ENCODE measurements at regions not wholly inside any gene's neighbourhood (a gene's known extent, or its start where the extent isn't known, plus 50 kb on each side); places are given as distances from the start of the nearest gene placed in this dataset.
"Not testable (repeated sequence)": the region's sequence is repeated elsewhere in the genome, so short reads cannot be mapped to it uniquely, and the experiment has no call there.

DNA sequence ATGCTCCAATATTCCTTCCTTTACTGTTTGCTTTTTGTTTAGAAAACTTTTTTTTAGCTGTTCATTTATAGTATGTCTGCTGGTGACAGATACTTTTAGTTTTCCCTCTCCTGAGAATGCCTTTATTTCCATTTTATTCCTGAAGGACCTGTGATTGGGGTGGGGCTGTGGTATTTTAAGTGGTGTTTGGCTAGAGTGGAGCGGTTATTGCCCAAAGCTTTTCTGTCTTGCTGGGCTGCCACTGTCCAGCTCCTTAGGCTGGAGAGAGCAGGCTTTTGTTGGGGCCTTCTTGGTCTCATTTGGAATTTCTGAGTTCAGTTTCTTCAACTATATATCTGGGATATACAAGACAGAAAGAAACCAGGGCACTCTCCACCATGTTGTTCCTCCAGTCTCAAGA lies 160.0 kb upstream of the PLGLB2 start:
- not testable (repeated sequence) for H3K4me3 ChIP-seq (ENCODE audit: low read length); H3K9ac ChIP-seq (ENCODE audit: low read length); H3K27ac ChIP-seq (ENCODE audit: low read length); H3K79me2 ChIP-seq (ENCODE audit: low read length); H3K4me2 ChIP-seq (ENCODE audit: low read depth, low read length, poor library complexity, severe bottlenecking); H3K9me3 ChIP-seq (ENCODE audit: low read length); H3K4me1 ChIP-seq (ENCODE audit: low read length); H3K27me3 ChIP-seq (ENCODE audit: low read length); H2AFZ ChIP-seq (ENCODE audit: low read length); DNase-seq; H3K36me3 ChIP-seq (ENCODE audit: insufficient read depth, low read length); H4K20me1 ChIP-seq (ENCODE audit: insufficient read depth, low read depth, low read length); H3K9me2 ChIP-seq (replicated peaks; ENCODE audit: insufficient read depth, low read length)

DNA sequence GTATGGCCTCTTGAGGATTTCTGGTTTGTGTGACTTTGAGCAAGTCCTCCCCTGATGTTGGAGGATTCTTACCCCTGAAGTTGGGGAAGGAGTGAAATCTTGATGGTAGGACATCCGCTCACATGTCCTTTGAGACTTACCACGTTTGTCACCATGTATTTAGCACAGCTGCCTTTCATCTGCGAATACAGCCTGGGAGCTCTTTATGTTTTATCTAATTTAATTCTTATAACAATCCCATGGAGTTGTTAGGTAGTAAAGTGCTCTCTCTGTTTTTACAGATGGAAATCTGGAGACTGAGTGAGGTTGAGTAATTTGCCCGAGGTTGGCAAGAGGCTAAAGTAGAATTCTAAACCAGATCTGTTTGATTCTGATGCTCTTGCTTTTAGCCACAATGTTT lies 154.9 kb upstream of the PLGLB2 start:
- not testable (repeated sequence) for H3K4me3 ChIP-seq (ENCODE audit: low read length); H3K79me2 ChIP-seq (ENCODE audit: low read length); H2AFZ ChIP-seq (ENCODE audit: low read length); H3K4me2 ChIP-seq (ENCODE audit: low read depth, low read length, poor library complexity, severe bottlenecking); H3K9ac ChIP-seq (ENCODE audit: low read length); H3K9me2 ChIP-seq (replicated peaks; ENCODE audit: insufficient read depth, low read length); H3K36me3 ChIP-seq (ENCODE audit: insufficient read depth, low read length); H3K27ac ChIP-seq (ENCODE audit: low read length); H4K20me1 ChIP-seq (ENCODE audit: insufficient read depth, low read depth, low read length); H3K9me3 ChIP-seq (ENCODE audit: low read length); H3K27me3 ChIP-seq (ENCODE audit: low read length)
- H3K4me1 ChIP-seq (ENCODE audit: low read length): peaks cover 13% of the 10 kb centered on the region
- peak; percentile 5 for DNase-seq

DNA sequence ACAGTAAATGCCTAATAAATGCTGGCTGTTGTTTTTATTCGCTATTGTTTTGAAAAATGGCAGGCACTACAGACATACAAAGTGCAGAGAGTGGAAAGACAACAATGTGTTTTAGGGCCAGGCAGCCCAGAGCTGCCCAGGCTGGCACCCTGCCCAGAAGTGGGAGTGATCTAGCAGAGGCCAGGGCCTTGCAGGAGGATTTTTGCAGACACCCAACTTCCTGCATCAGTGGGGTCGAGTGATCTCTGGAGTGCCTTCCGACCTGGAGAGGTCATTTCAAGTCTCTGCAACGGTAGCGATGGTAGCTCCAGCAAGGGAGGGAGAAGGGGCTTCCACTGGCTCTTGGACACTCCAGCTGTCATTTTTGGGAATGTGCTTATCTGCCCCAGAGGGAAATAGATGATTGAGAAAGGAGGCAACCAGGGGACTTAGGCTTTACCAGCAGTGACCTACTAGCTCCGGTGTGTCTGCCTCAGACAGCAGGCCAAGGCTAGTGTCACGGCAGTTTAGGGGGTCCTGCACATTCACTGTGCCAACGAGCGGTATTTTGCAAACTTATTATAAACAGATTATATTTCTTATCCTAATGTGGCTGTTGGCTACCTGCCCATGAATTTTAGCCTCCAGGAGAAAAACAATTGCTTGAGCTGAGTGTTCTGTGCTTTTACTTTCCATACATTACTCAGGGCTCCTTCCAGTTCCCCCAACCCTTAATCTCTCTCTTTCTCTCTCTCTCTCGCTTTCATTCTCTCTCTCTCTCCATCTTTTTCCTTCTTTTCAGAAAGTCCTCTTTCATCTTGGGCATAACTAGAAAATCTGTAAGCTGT lies 153.9 kb upstream of the PLGLB2 start:
- not testable (repeated sequence) for H3K79me2 ChIP-seq (ENCODE audit: low read length); H4K20me1 ChIP-seq (ENCODE audit: insufficient read depth, low read depth, low read length); H2AFZ ChIP-seq (ENCODE audit: low read length); H3K36me3 ChIP-seq (ENCODE audit: insufficient read depth, low read length); H3K27me3 ChIP-seq (ENCODE audit: low read length); H3K4me3 ChIP-seq (ENCODE audit: low read length); H3K9me2 ChIP-seq (replicated peaks; ENCODE audit: insufficient read depth, low read length); H3K9ac ChIP-seq (ENCODE audit: low read length); H3K9me3 ChIP-seq (ENCODE audit: low read length)
- H3K4me1 ChIP-seq (ENCODE audit: low read length): peaks cover 13% of the 10 kb centered on the region
- DNase-seq: peak; percentile 44
- H3K4me2 ChIP-seq (ENCODE audit: low read depth, low read length, poor library complexity, severe bottlenecking): peak overlapping the region; percentile 33
- peak overlapping the region; percentile 11; the same call in 1 of the 2 replicates for H3K27ac ChIP-seq (ENCODE audit: low read length)

DNA sequence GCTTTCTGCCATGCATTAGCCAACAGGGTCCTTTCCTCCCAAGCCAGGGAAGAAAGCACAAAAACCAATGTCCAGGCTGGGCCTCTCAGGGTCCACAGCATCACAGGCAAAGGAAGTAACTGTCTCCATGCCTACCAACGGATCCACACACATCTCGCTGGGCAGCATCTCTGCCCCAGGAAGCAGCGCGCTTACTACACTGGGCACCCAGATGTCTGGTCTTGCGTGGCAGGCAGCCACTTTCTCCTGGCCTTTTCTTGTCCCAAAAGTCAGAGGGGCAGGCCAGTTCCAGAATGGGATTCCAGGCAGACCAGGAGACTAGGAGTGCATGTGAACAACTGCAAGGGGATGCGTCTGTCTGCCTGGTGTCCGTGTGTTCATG lies 153.3 kb upstream of the PLGLB2 start:
- H3K27me3 ChIP-seq (ENCODE audit: low read length); H3K9ac ChIP-seq (ENCODE audit: low read length); H3K9me2 ChIP-seq (replicated peaks; ENCODE audit: insufficient read depth, low read length); H3K9me3 ChIP-seq (ENCODE audit: low read length); H3K4me2 ChIP-seq (ENCODE audit: low read depth, low read length, poor library complexity, severe bottlenecking); H4K20me1 ChIP-seq (ENCODE audit: insufficient read depth, low read depth, low read length); H3K27ac ChIP-seq (ENCODE audit: low read length); H3K36me3 ChIP-seq (ENCODE audit: insufficient read depth, low read length); H2AFZ ChIP-seq (ENCODE audit: low read length); H3K4me3 ChIP-seq (ENCODE audit: low read length); H3K79me2 ChIP-seq (ENCODE audit: low read length): not testable (repeated sequence)
- peak; percentile 34 for DNase-seq
- H3K4me1 ChIP-seq (ENCODE audit: low read length): peaks cover 13% of the 10 kb centered on the region

DNA sequence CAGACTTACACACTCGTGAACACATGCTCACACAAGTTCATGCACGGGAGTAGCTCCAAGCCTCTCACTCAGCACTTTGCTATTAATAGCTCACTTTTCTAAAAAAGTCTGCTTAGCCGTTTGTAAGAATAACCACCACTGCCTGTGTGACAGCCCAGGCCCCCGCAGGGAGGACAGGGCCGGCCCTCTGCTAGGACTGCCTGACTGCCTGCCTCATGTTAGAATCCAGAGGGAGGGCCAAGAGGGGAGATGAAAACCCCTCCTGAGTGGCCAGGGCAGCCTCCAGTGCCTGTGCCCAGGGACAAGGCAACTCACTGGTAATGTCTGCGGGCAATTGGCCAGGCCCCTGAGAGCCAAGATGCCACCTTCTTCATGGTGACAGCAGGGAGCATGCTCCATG lies 152.9 kb upstream of the PLGLB2 start:
- H4K20me1 ChIP-seq (ENCODE audit: insufficient read depth, low read depth, low read length); H3K4me2 ChIP-seq (ENCODE audit: low read depth, low read length, poor library complexity, severe bottlenecking); H3K27me3 ChIP-seq (ENCODE audit: low read length); H3K36me3 ChIP-seq (ENCODE audit: insufficient read depth, low read length); H3K9me3 ChIP-seq (ENCODE audit: low read length); H3K79me2 ChIP-seq (ENCODE audit: low read length); H3K4me3 ChIP-seq (ENCODE audit: low read length); H3K9me2 ChIP-seq (replicated peaks; ENCODE audit: insufficient read depth, low read length); H2AFZ ChIP-seq (ENCODE audit: low read length); H3K9ac ChIP-seq (ENCODE audit: low read length); H3K27ac ChIP-seq (ENCODE audit: low read length): not testable (repeated sequence)
- H3K4me1 ChIP-seq (ENCODE audit: low read length): peaks cover 13% of the 10 kb centered on the region
- DNase-seq: peak; percentile 31

DNA sequence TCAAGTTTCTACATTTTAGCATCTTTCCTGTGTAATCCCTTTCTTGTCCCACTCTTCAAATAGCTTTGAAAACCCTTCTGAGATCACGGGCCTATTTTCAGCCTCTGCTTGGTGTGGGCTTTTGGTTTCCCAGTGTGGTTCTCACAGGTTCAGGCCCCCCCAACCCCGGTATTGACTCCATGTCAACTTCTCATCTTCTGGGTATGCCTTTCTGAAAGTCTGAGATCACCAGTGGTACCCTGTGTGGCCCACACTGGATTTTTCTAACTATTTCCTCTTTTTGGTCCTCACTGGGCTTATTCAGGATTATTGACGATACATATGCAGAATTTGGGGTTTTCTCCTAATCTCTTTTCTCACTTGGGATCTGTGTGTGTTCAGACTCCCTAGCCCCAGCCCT lies 146.9 kb upstream of the PLGLB2 start:
- not testable (repeated sequence) for H2AFZ ChIP-seq (ENCODE audit: low read length); H3K4me2 ChIP-seq (ENCODE audit: low read depth, low read length, poor library complexity, severe bottlenecking); DNase-seq; H3K9me3 ChIP-seq (ENCODE audit: low read length); H3K27ac ChIP-seq (ENCODE audit: low read length); H4K20me1 ChIP-seq (ENCODE audit: insufficient read depth, low read depth, low read length); H3K27me3 ChIP-seq (ENCODE audit: low read length); H3K4me3 ChIP-seq (ENCODE audit: low read length); H3K79me2 ChIP-seq (ENCODE audit: low read length); H3K9me2 ChIP-seq (replicated peaks; ENCODE audit: insufficient read depth, low read length); H3K36me3 ChIP-seq (ENCODE audit: insufficient read depth, low read length); H3K9ac ChIP-seq (ENCODE audit: low read length); H3K4me1 ChIP-seq (ENCODE audit: low read length)

DNA sequence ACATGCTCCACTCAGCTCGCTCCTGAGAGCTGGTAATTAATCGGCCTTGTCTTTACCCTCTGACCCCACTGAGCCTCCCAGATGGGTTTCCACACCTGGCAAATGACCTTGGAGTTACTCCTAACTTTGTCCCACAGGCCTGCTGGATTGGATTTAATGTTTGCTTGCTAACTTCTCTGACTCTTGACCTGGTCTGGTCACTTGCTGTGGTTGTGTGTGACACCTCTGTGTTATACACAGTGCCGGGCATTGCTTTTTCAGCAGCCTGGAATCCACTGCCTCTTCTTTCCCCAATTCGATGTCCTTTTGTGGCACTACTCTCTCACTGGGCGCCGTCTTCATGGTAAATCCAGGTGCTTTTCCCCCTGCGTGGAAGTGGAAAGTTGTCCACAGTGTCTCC lies 145.8 kb upstream of the PLGLB2 start:
- H4K20me1 ChIP-seq (ENCODE audit: insufficient read depth, low read depth, low read length); H3K4me1 ChIP-seq (ENCODE audit: low read length); H3K27me3 ChIP-seq (ENCODE audit: low read length); H3K36me3 ChIP-seq (ENCODE audit: insufficient read depth, low read length); H3K4me3 ChIP-seq (ENCODE audit: low read length); H2AFZ ChIP-seq (ENCODE audit: low read length); H3K27ac ChIP-seq (ENCODE audit: low read length); DNase-seq; H3K4me2 ChIP-seq (ENCODE audit: low read depth, low read length, poor library complexity, severe bottlenecking); H3K9me2 ChIP-seq (replicated peaks; ENCODE audit: insufficient read depth, low read length); H3K9me3 ChIP-seq (ENCODE audit: low read length); H3K79me2 ChIP-seq (ENCODE audit: low read length); H3K9ac ChIP-seq (ENCODE audit: low read length): not testable (repeated sequence)

DNA sequence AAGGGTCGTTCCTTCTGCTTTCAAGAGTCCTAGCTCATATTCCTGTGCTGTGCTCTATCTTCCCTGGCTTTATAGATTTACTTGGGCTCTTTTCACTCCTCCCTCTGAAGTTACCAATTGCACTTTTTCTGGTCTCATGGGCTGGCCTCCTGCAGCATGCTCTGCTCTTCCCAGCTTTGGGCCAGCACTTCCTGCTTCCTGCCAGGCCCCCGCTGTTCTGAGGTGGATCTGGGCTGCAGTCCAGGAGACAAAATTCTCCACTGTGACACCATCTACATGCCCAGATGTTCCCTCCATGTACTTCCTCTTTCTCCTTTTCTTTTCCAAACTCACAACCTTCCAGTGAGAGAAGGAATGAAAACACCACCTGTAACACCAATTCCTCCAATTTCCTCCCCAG lies 145.2 kb upstream of the PLGLB2 start:
- not testable (repeated sequence) for H3K36me3 ChIP-seq (ENCODE audit: insufficient read depth, low read length); H3K79me2 ChIP-seq (ENCODE audit: low read length); H3K9ac ChIP-seq (ENCODE audit: low read length); H3K4me1 ChIP-seq (ENCODE audit: low read length); H3K4me3 ChIP-seq (ENCODE audit: low read length); H3K27ac ChIP-seq (ENCODE audit: low read length); H4K20me1 ChIP-seq (ENCODE audit: insufficient read depth, low read depth, low read length); DNase-seq; H3K27me3 ChIP-seq (ENCODE audit: low read length); H3K4me2 ChIP-seq (ENCODE audit: low read depth, low read length, poor library complexity, severe bottlenecking); H3K9me2 ChIP-seq (replicated peaks; ENCODE audit: insufficient read depth, low read length); H2AFZ ChIP-seq (ENCODE audit: low read length); H3K9me3 ChIP-seq (ENCODE audit: low read length)

Measured in Karpas-422 (cell line).